Liver (tissue), 8 donors: ENCODE measurements at regions not wholly inside any gene's neighbourhood (a gene's known extent, or its start where the extent isn't known, plus 50 kb on each side); places are given as distances from the start of the nearest gene placed in this dataset.

Experiments
- DNase-seq: peaks from one replicate; pipeline ENCODE4 v3.0.0-alpha.2; 2017; ENCODE audit warnings: low spot score
- H3K27ac ChIP-seq, 2 donors: one replicate each; pipeline ENCODE4 v1.7.0; 2013; ENCODE audit warnings: inconsistent platforms in 2 of 2, low read length in 2 of 2, control low read depth in 1 of 2, low read depth in 1 of 2, mild to moderate bottlenecking in 1 of 2
- H3K27me3 ChIP-seq, 4 donors: one replicate each; pipeline versions ENCODE4 v1.6.1 to v1.7.0; 2013; ENCODE audit warnings: low read length in 3 of 4, inconsistent platforms in 1 of 4, mild to moderate bottlenecking in 1 of 4, moderate library complexity in 1 of 4; ENCODE audit not compliant: control insufficient read depth in 4 of 4, insufficient read depth in 4 of 4
- H3K36me3 ChIP-seq, 4 donors: one replicate each; pipeline versions ENCODE4 v1.6.1 to v1.7.0; 2013; ENCODE audit warnings: low read length in 3 of 4, mild to moderate bottlenecking in 3 of 4, low read depth in 1 of 4, moderate library complexity in 1 of 4; ENCODE audit not compliant: control insufficient read depth in 4 of 4, insufficient read depth in 3 of 4
- H3K4me1 ChIP-seq, 4 donors: one replicate each; pipeline versions ENCODE4 v1.6.1 to v1.7.0; 2013; ENCODE audit warnings: low read length in 3 of 4, mild to moderate bottlenecking in 3 of 4, moderate library complexity in 1 of 4; ENCODE audit not compliant: control insufficient read depth in 4 of 4, insufficient read depth in 4 of 4
- H3K4me3 ChIP-seq, 3 donors: one replicate each; pipeline versions ENCODE4 v1.6.1 to v1.7.0; 2013; ENCODE audit warnings: low read length in 3 of 3, control low read depth in 1 of 3, low read depth in 1 of 3, mild to moderate bottlenecking in 1 of 3
- H3K9ac ChIP-seq, 2 donors: one replicate each; pipeline ENCODE4 v1.7.0; 2013; ENCODE audit warnings: low read length in 2 of 2, mild to moderate bottlenecking in 2 of 2, moderate library complexity in 2 of 2, control low read depth in 1 of 2, low read depth in 1 of 2
- H3K9me3 ChIP-seq, 4 donors: one replicate each; pipeline versions ENCODE4 v1.6.1 to v1.7.0; 2013; ENCODE audit warnings: low read length in 3 of 4; ENCODE audit not compliant: control insufficient read depth in 4 of 4
- EGR1 ChIP-seq, 2 donors: IDR thresholded peaks; 2 replicates each; pipeline ENCODE4 v1.6.1; 2016 to 2018; ENCODE audit warnings: antibody characterized with exemption in 2 of 2, low read depth in 2 of 2
- FOXA1 ChIP-seq: IDR thresholded peaks from 2 replicates; pipeline ENCODE4 v1.6.1; 2016; ENCODE audit warnings: antibody characterized with exemption
- FOXA2 ChIP-seq: IDR thresholded peaks from 2 replicates; pipeline ENCODE4 v1.6.1; 2016; ENCODE audit warnings: antibody characterized with exemption
- GABPA ChIP-seq, 2 donors: IDR thresholded peaks in 1 of 2; conservative IDR thresholded peaks in 1 of 2; 2 replicates each; pipeline ENCODE4 v1.6.1; 2016; ENCODE audit warnings: antibody characterized with exemption in 2 of 2, mild to moderate bottlenecking in 1 of 2, moderate library complexity in 1 of 2
- HNF4G ChIP-seq: IDR thresholded peaks from 2 replicates; pipeline ENCODE4 v1.6.1; 2016; ENCODE audit warnings: antibody characterized with exemption
- JUND ChIP-seq, 2 donors: IDR thresholded peaks; 2 replicates each; pipeline ENCODE4 v1.6.1; 2016; ENCODE audit warnings: antibody characterized with exemption in 2 of 2
- NR2F2 ChIP-seq: IDR thresholded peaks from 2 replicates; pipeline ENCODE4 v1.6.1; 2016; ENCODE audit warnings: antibody characterized with exemption
- RAD21 ChIP-seq, 2 donors: IDR thresholded peaks; 2 replicates each; pipeline ENCODE4 v1.6.1; 2016; ENCODE audit warnings: antibody characterized with exemption in 2 of 2, mild to moderate bottlenecking in 2 of 2
- RXRA ChIP-seq, 2 donors: IDR thresholded peaks; 2 replicates each; pipeline ENCODE4 v1.6.1; 2017 to 2018; ENCODE audit warnings: antibody characterized with exemption in 2 of 2, mild to moderate bottlenecking in 1 of 2
- TAF1 ChIP-seq: conservative IDR thresholded peaks from 2 replicates; pipeline ENCODE4 v1.6.1; 2016; ENCODE audit warnings: antibody characterized with exemption, mild to moderate bottlenecking
- YY1 ChIP-seq: IDR thresholded peaks from 2 replicates; pipeline ENCODE4 v1.6.1; 2016; ENCODE audit warnings: antibody characterized with exemption, mild to moderate bottlenecking
- WGBS: extraction: QIAGEN DNeasy Blood & Tissue Kit; methylation state at CpG from one replicate; pipeline ENCODE4 v1.1.7; 2013; 5-methylcytosine and 5-hydroxymethylcytosine counted together
- TF ChIP-seq, protein P1 (sequence below): fragments of 150-350 bp; IDR thresholded peaks from 2 replicates; pipeline ENCODE4 v1.5.1; 2017; ENCODE audit warnings: improper control_type of control experiment, low read depth, low read length; ENCODE audit not compliant: missing input control
- TF ChIP-seq, protein P2 (sequence below): IDR thresholded peaks from 2 replicates; pipeline ENCODE4 v1.6.1; 2016; ENCODE audit warnings: antibody characterized with exemption, mild to moderate bottlenecking
- TF ChIP-seq, protein P3 (sequence below): IDR thresholded peaks from 2 replicates; pipeline ENCODE4 v1.6.1; 2016; ENCODE audit warnings: antibody characterized with exemption
- TF ChIP-seq, protein P4 (sequence below): IDR thresholded peaks from 2 replicates; pipeline ENCODE4 v1.6.1; 2016; ENCODE audit warnings: antibody characterized with exemption
- TF ChIP-seq, protein P5 (sequence below): IDR thresholded peaks from 2 replicates; pipeline ENCODE4 v1.6.1; 2016; ENCODE audit warnings: antibody characterized with exemption
- donor health status: healthy.
- donor health status: healthy.
- donor health status: healthy.
- donor health status: healthy.
- donor health status: healthy.

DNA sequence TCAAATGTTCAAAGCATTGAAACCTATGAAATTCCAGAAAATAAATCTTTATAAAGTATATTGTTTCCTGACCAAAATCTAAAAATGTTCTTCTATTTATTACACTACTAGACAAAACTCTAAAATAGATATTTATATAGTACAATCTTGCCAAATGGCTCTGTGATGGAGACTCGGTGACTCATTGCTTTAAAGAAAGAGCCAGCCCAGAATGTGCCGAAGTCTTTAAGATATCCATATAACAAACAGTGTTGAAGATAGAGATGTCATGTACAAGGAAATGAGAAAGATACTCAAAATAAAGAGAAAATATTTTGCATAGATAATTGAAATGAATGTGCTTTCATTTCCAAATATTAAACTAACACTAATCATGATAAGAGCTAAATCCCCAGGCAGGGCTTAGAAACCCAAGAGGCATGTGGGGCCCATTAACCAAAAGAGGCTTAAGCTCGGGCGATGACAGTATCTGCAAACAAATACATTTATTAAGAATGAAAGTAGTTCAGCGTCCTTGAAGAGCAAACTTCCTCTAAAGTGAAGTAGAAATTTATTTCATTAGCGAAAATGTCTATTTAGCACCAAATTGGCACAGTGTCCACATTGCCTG, 102.1 kb upstream of the FAM9B start:
- Histone ChIP-seq H3K27me3 (no peaks in the 10 kb centered on the region), H3K27ac (no peak overlapping the region), H3K36me3 (no peaks in the 10 kb centered on the region), H3K9ac (no peak overlapping the region), H3K4me1 (no peaks in the 10 kb centered on the region), H3K4me3 (no peak overlapping the region), H3K9me3 (no peaks in the 10 kb centered on the region)
- DNase-seq: no peak
- no peak for TF ChIP-seq YY1
- no peak for TF ChIP-seq HNF4G
- TF ChIP-seq FOXA1: no peak
- TF ChIP-seq, protein P1, sequence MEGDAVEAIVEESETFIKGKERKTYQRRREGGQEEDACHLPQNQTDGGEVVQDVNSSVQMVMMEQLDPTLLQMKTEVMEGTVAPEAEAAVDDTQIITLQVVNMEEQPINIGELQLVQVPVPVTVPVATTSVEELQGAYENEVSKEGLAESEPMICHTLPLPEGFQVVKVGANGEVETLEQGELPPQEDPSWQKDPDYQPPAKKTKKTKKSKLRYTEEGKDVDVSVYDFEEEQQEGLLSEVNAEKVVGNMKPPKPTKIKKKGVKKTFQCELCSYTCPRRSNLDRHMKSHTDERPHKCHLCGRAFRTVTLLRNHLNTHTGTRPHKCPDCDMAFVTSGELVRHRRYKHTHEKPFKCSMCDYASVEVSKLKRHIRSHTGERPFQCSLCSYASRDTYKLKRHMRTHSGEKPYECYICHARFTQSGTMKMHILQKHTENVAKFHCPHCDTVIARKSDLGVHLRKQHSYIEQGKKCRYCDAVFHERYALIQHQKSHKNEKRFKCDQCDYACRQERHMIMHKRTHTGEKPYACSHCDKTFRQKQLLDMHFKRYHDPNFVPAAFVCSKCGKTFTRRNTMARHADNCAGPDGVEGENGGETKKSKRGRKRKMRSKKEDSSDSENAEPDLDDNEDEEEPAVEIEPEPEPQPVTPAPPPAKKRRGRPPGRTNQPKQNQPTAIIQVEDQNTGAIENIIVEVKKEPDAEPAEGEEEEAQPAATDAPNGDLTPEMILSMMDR: no peak
- no peak for TF ChIP-seq FOXA2
- no peak for TF ChIP-seq RXRA (IDR thresholded peaks at IDR 0.05)
- no peak for TF ChIP-seq JUND (IDR thresholded peaks at IDR 0.05)
- TF ChIP-seq NR2F2: no peak
- no peak for TF ChIP-seq TAF1
- TF ChIP-seq, protein P2, sequence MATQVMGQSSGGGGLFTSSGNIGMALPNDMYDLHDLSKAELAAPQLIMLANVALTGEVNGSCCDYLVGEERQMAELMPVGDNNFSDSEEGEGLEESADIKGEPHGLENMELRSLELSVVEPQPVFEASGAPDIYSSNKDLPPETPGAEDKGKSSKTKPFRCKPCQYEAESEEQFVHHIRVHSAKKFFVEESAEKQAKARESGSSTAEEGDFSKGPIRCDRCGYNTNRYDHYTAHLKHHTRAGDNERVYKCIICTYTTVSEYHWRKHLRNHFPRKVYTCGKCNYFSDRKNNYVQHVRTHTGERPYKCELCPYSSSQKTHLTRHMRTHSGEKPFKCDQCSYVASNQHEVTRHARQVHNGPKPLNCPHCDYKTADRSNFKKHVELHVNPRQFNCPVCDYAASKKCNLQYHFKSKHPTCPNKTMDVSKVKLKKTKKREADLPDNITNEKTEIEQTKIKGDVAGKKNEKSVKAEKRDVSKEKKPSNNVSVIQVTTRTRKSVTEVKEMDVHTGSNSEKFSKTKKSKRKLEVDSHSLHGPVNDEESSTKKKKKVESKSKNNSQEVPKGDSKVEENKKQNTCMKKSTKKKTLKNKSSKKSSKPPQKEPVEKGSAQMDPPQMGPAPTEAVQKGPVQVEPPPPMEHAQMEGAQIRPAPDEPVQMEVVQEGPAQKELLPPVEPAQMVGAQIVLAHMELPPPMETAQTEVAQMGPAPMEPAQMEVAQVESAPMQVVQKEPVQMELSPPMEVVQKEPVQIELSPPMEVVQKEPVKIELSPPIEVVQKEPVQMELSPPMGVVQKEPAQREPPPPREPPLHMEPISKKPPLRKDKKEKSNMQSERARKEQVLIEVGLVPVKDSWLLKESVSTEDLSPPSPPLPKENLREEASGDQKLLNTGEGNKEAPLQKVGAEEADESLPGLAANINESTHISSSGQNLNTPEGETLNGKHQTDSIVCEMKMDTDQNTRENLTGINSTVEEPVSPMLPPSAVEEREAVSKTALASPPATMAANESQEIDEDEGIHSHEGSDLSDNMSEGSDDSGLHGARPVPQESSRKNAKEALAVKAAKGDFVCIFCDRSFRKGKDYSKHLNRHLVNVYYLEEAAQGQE: no peak
- TF ChIP-seq, protein P3, sequence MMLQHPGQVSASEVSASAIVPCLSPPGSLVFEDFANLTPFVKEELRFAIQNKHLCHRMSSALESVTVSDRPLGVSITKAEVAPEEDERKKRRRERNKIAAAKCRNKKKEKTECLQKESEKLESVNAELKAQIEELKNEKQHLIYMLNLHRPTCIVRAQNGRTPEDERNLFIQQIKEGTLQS: no peak
- no peak for TF ChIP-seq GABPA (IDR thresholded peaks at IDR 0.05 in 1 of 2, conservative IDR thresholded peaks at IDR 0.05 in 1 of 2)
- TF ChIP-seq, protein P4, sequence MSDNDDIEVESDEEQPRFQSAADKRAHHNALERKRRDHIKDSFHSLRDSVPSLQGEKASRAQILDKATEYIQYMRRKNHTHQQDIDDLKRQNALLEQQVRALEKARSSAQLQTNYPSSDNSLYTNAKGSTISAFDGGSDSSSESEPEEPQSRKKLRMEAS: no peak
- WGBS: 82% methylated on average over 6 of the region's 6 CpGs

DNA sequence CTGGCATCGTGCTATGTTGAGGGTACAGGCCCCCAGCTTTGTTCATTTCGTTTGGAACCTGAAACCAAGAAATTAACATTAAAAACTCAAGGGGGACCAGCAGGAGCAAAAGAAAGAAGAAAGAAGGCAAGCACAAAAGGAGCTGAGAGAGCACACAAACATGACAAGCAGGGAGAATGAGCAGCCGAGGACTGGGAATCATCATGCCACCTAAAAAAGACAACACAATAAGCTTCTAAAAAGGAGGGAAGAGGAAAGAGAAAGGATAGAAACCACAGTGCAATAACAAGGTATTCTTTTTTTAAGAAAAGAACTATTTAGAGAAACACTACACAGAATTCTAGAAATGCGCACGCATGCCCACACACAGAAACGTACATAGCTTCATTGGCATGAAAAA, 103.2 kb upstream of the FAM9B start:
- Histone ChIP-seq H3K9me3 (no peaks in the 10 kb centered on the region), H3K36me3 (no peaks in the 10 kb centered on the region), H3K27me3 (no peaks in the 10 kb centered on the region), H3K27ac (no peak overlapping the region), H3K4me3 (no peak overlapping the region), H3K4me1 (no peaks in the 10 kb centered on the region), H3K9ac (no peak overlapping the region)
- no peak for TF ChIP-seq EGR1 (IDR thresholded peaks at IDR 0.05; ENCODE audit: low read depth in 2 of 2)
- TF ChIP-seq JUND (IDR thresholded peaks at IDR 0.05): no peak
- TF ChIP-seq GABPA (IDR thresholded peaks at IDR 0.05 in 1 of 2, conservative IDR thresholded peaks at IDR 0.05 in 1 of 2): no peak
- TF ChIP-seq, protein P3: no peak
- TF ChIP-seq, protein P5, sequence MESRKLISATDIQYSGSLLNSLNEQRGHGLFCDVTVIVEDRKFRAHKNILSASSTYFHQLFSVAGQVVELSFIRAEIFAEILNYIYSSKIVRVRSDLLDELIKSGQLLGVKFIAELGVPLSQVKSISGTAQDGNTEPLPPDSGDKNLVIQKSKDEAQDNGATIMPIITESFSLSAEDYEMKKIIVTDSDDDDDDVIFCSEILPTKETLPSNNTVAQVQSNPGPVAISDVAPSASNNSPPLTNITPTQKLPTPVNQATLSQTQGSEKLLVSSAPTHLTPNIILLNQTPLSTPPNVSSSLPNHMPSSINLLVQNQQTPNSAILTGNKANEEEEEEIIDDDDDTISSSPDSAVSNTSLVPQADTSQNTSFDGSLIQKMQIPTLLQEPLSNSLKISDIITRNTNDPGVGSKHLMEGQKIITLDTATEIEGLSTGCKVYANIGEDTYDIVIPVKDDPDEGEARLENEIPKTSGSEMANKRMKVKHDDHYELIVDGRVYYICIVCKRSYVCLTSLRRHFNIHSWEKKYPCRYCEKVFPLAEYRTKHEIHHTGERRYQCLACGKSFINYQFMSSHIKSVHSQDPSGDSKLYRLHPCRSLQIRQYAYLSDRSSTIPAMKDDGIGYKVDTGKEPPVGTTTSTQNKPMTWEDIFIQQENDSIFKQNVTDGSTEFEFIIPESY: no peak
- TF ChIP-seq NR2F2: no peak
- no peak for TF ChIP-seq FOXA1
- no peak for TF ChIP-seq HNF4G
- TF ChIP-seq, protein P1: no peak
- no peak for TF ChIP-seq RAD21 (IDR thresholded peaks at IDR 0.05)
- TF ChIP-seq, protein P2: no peak
- TF ChIP-seq, protein P4: no peak
- TF ChIP-seq YY1: no peak
- WGBS: 95% methylated on average over 6 of the region's 6 CpGs
- DNase-seq: no peak
